ENCODE measurements at regions not wholly inside any gene's neighbourhood (a gene's known extent, or its start where the extent isn't known, plus 50 kb on each side); places are given as distances from the start of the nearest gene placed in this dataset.

GRCh38 chr2:120857422-120857821 is 121.8 kb downstream of the GLI2 start:
- Histone ChIP-seq H3K27me3 (no peaks in the 10 kb centered on the region), H3K4me3 (no peak overlapping the region), H3K4me1 (no peaks in the 10 kb centered on the region), H3K36me3 (no peaks in the 10 kb centered on the region), H3K9me3 (no peaks in the 10 kb centered on the region), H3K27ac (no peak overlapping the region)
- intact Hi-C loops (cut with DNase I; ENCODE audit: low total_unique reads) (loop anchor here (10.0 kb wide), 1 partner anchor 123 kb away; the partner anchor contains the start of gene GLI2), in situ Hi-C loops (cut with MboI; ENCODE audit: low pct_ligation_motif_present in 1 of 4, low pct_unique_long_range_greater_than_20kb in 1 of 4, low sequenced_read_pairs in 3 of 4) (no loop called here)
- WGBS, 2 donors (ENCODE audit: low coverage in 1 of 2) = 96% methylated on average over 3 of the region's 4 CpGs; no CpG with 5 or more reads in 1 of the 2 donors
- no peak for TF ChIP-seq CTCF (IDR thresholded peaks at IDR 0.05)
- no peak for TF ChIP-seq EP300 (IDR thresholded peaks at IDR 0.05; ENCODE audit: low read depth)
- TF ChIP-seq POLR2AphosphoS5 (IDR thresholded peaks at IDR 0.05) = no peak
- TF ChIP-seq POLR2A (IDR thresholded peaks at IDR 0.05) = no peak
- DNase-seq = no peak

- Histone ChIP-seq H3K4me1 (no peaks in the 10 kb centered on the region), H3K4me3 (no peak overlapping the region), H3K27ac (no peak overlapping the region), H3K36me3 (no peaks in the 10 kb centered on the region), H3K27me3 (no peaks in the 10 kb centered on the region), H3K9me3 (no peaks in the 10 kb centered on the region)
- in situ Hi-C loops (cut with MboI; ENCODE audit: low pct_ligation_motif_present in 1 of 4, low pct_unique_long_range_greater_than_20kb in 1 of 4, low sequenced_read_pairs in 3 of 4) (no loop called here), intact Hi-C loops (cut with DNase I; ENCODE audit: low total_unique reads) (loop anchor here (10.0 kb wide), 1 partner anchor 123 kb away; the partner anchor contains the start of gene GLI2)
- TF ChIP-seq POLR2AphosphoS5 (IDR thresholded peaks at IDR 0.05) (no peak), POLR2A (IDR thresholded peaks at IDR 0.05) (no peak)
- WGBS, 2 donors (ENCODE audit: low coverage in 1 of 2) = 74% methylated on average over 7 of the region's 7 CpGs; no CpG with 5 or more reads in 1 of the 2 donors
- DNase-seq = no peak
Measured at GRCh38 chr2:120857931-120858330, 122.3 kb downstream of the GLI2 start.

GRCh38 chr2:120858361-120859106 is 122.9 kb downstream of the GLI2 start:
- Histone ChIP-seq H3K9me3 (no peaks in the 10 kb centered on the region), H3K36me3 (no peaks in the 10 kb centered on the region), H3K27me3 (no peaks in the 10 kb centered on the region), H3K27ac (no peak overlapping the region), H3K4me3 (no peak overlapping the region), H3K4me1 (no peaks in the 10 kb centered on the region)
- in situ Hi-C loops (cut with MboI; ENCODE audit: low pct_ligation_motif_present in 1 of 4, low pct_unique_long_range_greater_than_20kb in 1 of 4, low sequenced_read_pairs in 3 of 4) (no loop called here), intact Hi-C loops (cut with DNase I; ENCODE audit: low total_unique reads) (loop anchor here (10.0 kb wide), 1 partner anchor 124 kb away; the partner anchor contains the start of gene GLI2)
- no peak for TF ChIP-seq CTCF (IDR thresholded peaks at IDR 0.05)
- TF ChIP-seq POLR2AphosphoS5 (IDR thresholded peaks at IDR 0.05) = no peak
- TF ChIP-seq EP300 (IDR thresholded peaks at IDR 0.05; ENCODE audit: low read depth) = no peak
- no peak for DNase-seq
- WGBS, 2 donors (ENCODE audit: low coverage in 1 of 2) = 79% methylated on average over 12 of the region's 12 CpGs; no CpG with 5 or more reads in 1 of the 2 donors

GRCh38 chr2:120859128-120859527 is 123.5 kb downstream of the GLI2 start:
- Histone ChIP-seq H3K27me3 (no peaks in the 10 kb centered on the region), H3K4me3 (no peak overlapping the region), H3K36me3 (no peaks in the 10 kb centered on the region), H3K4me1 (peaks cover 0 to 6% (median 0%) of the 10 kb centered on the region in 4 donors), H3K27ac (no peak overlapping the region), H3K9me3 (no peaks in the 10 kb centered on the region)
- TF ChIP-seq CTCF (IDR thresholded peaks at IDR 0.05) (no peak), POLR2A (IDR thresholded peaks at IDR 0.05) (no peak), EP300 (IDR thresholded peaks at IDR 0.05; ENCODE audit: low read depth) (no peak), POLR2AphosphoS5 (IDR thresholded peaks at IDR 0.05) (no peak)
- WGBS, 2 donors (ENCODE audit: low coverage in 1 of 2) = 58% methylated on average over 4 of the region's 4 CpGs; no CpG with 5 or more reads in 1 of the 2 donors
- intact Hi-C loops (cut with DNase I; ENCODE audit: low total_unique reads) (loop anchor here (10.0 kb wide), 1 partner anchor 124 kb away; the partner anchor contains the start of gene GLI2), in situ Hi-C loops (cut with MboI; ENCODE audit: low pct_ligation_motif_present in 1 of 4, low pct_unique_long_range_greater_than_20kb in 1 of 4, low sequenced_read_pairs in 3 of 4) (no loop called here)
- no peak for DNase-seq
